SK-MEL-5 (cell line): ENCODE measurements at regions not wholly inside any gene's neighbourhood (a gene's known extent, or its start where the extent isn't known, plus 50 kb on each side); places are given as distances from the start of the nearest gene placed in this dataset.
"Not testable (repeated sequence)": the region's sequence is repeated elsewhere in the genome, so short reads cannot be mapped to it uniquely, and the experiment has no call there.

Experiments
- DNase-seq: peaks from one replicate; pipeline ENCODE4 v3.0.0-alpha.2; 2016; ENCODE audit warnings: low read depth, low spot score
- in situ Hi-C: cut with HindIII; loops from 2 replicates; pipeline ENCODE4 v1.10.0; 2016; ENCODE audit warnings: low sequenced_read_pairs, high pct_unique_total_duplicates, low pct_unique_long_range_greater_than_20kb

- in situ Hi-C loops = no loop called here
- no peak for DNase-seq
Observed at GRCh38 chrX:43277879-43278278, 378.2 kb upstream of the MAOA start.

- in situ Hi-C loops = no loop called here
- no peak for DNase-seq
Observed at GRCh38 chrX:43278440-43278839, 377.7 kb upstream of the MAOA start.

- in situ Hi-C loops = no loop called here
- no peak for DNase-seq
Observed at GRCh38 chrX:43279341-43279808, 376.7 kb upstream of the MAOA start.

GRCh38 chrX:43283187-43283586, 372.9 kb upstream of the MAOA start:
- no peak for DNase-seq
- in situ Hi-C loops = no loop called here

- in situ Hi-C loops, DNase-seq: not testable (repeated sequence)
Observed at GRCh38 chrX:43311625-43312024, 344.5 kb upstream of the MAOA start.

GRCh38 chrX:43313035-43313434, 343.1 kb upstream of the MAOA start:
- in situ Hi-C loops = no loop called here
- peak; percentile 1 for DNase-seq

- no peak for DNase-seq
- in situ Hi-C loops = no loop called here
Observed at GRCh38 chrX:43314525-43314924, 341.6 kb upstream of the MAOA start.

- in situ Hi-C loops = no loop called here
- no peak for DNase-seq
Observed at GRCh38 chrX:43315622-43316021, 340.5 kb upstream of the MAOA start.

GRCh38 chrX:43316146-43316545, 340.0 kb upstream of the MAOA start:
- in situ Hi-C loops = no loop called here
- DNase-seq = no peak

GRCh38 chrX:43317378-43317777, 338.7 kb upstream of the MAOA start:
- in situ Hi-C loops = no loop called here
- no peak for DNase-seq

GRCh38 chrX:43328358-43328946, 327.6 kb upstream of the MAOA start:
- in situ Hi-C loops = no loop called here
- DNase-seq = no peak

- in situ Hi-C loops = no loop called here
- DNase-seq = peak; percentile 1
Observed at GRCh38 chrX:43333543-43333942, 322.6 kb upstream of the MAOA start.

GRCh38 chrX:43345166-43345565, 310.9 kb upstream of the MAOA start:
- in situ Hi-C loops = no loop called here
- no peak for DNase-seq

GRCh38 chrX:43349363-43349762, 306.7 kb upstream of the MAOA start:
- in situ Hi-C loops = no loop called here
- DNase-seq = peak; percentile 62

GRCh38 chrX:43350935-43351334, 305.2 kb upstream of the MAOA start:
- in situ Hi-C loops = no loop called here
- DNase-seq = no peak

- DNase-seq = no peak
- in situ Hi-C loops = no loop called here
Observed at GRCh38 chrX:43357741-43358140, 298.4 kb upstream of the MAOA start.

GRCh38 chrX:43373032-43373431, 283.1 kb upstream of the MAOA start:
- DNase-seq = no peak
- in situ Hi-C loops = no loop called here

GRCh38 chrX:43375136-43375535, 281.0 kb upstream of the MAOA start:
- no peak for DNase-seq
- in situ Hi-C loops = no loop called here

GRCh38 chrX:43380704-43381103, 275.4 kb upstream of the MAOA start:
- in situ Hi-C loops = no loop called here
- DNase-seq = no peak

- DNase-seq = no peak
- in situ Hi-C loops = no loop called here
Observed at GRCh38 chrX:43386875-43387274, 269.2 kb upstream of the MAOA start.
